Caco-2 (cell line): ENCODE measurements at regions not wholly inside any gene's neighbourhood (a gene's known extent, or its start where the extent isn't known, plus 50 kb on each side); places are given as distances from the start of the nearest gene placed in this dataset.

ENCODE experiments used
- BruUV-seq: library from RNA; stranded (reverse); fragments of 400-500 nt; replicated peaks from 2 replicates; lab custom pipeline; 2021; lab: Mats Ljungman, UMichigan
- CTCF ChIA-PET: fragments of 300-600 bp; sonication (Branson Sonifier 250); formaldehyde crosslinking; loops from one replicate; lab custom pipeline; 2022; ENCODE audit warnings: antibody characterized with exemption; lab: Charles Lee
- POLR2A ChIA-PET: fragments of 300-600 bp; sonication (Branson Sonifier 250); formaldehyde crosslinking; loops from one replicate; lab custom pipeline; 2022; ENCODE audit warnings: antibody characterized with exemption; lab: Charles Lee
- DNase-seq, 2 experiments: peaks; one replicate each; pipeline versions ENCODE4 v3.0.0 to v3.0.0-alpha.2; 2020 to 2022
- H3K27me3 ChIP-seq: replicated peaks from 2 replicates; pipeline ENCODE4 v1.6.0; 2011; ENCODE audit warnings: low read length; ENCODE audit not compliant: control insufficient read depth, insufficient read depth
- H3K36me3 ChIP-seq: 2 replicates; pipeline ENCODE4 v1.5.1; 2011; ENCODE audit warnings: low read length; ENCODE audit not compliant: control insufficient read depth, insufficient read depth
- H3K4me1 ChIP-seq: fragments of 250-450 bp; sonication (Bioruptor Pico); 2 replicates; pipeline ENCODE4 v1.5.1; 2020; ENCODE audit warnings: mild to moderate bottlenecking
- H3K4me3 ChIP-seq: 2 replicates; pipeline ENCODE4 v1.5.1; 2011; ENCODE audit warnings: low read depth, mild to moderate bottlenecking, control low read depth, low read length
- H3K9me3 ChIP-seq: fragments of 250-450 bp; sonication (Bioruptor Pico); 2 replicates; pipeline ENCODE4 v1.5.1; 2020; ENCODE audit warnings: mild to moderate bottlenecking, moderate library complexity
- H3K27ac Mint-ChIP-seq: one replicate; pipeline ENCODE4 v1.8.0; 2022; ENCODE audit warnings: mixed read lengths; ENCODE audit not compliant: unreplicated experiment
- H3K27me3 Mint-ChIP-seq: one replicate; pipeline ENCODE4 v1.8.0; 2022; ENCODE audit warnings: mixed read lengths; ENCODE audit not compliant: insufficient read depth, unreplicated experiment
- H3K36me3 Mint-ChIP-seq: one replicate; pipeline ENCODE4 v1.8.0; 2022; ENCODE audit warnings: mild to moderate bottlenecking, mixed read lengths; ENCODE audit not compliant: insufficient read depth, unreplicated experiment
- H3K4me1 Mint-ChIP-seq: one replicate; pipeline ENCODE4 v1.8.0; 2022; ENCODE audit warnings: low read depth, mixed read lengths; ENCODE audit not compliant: unreplicated experiment
- H3K4me3 Mint-ChIP-seq: one replicate; pipeline ENCODE4 v1.8.0; 2022; ENCODE audit warnings: mild to moderate bottlenecking, moderate library complexity, mixed read lengths; ENCODE audit not compliant: unreplicated experiment
- H3K9me3 Mint-ChIP-seq: one replicate; pipeline ENCODE4 v1.8.0; 2022; ENCODE audit warnings: mixed read lengths; ENCODE audit not compliant: unreplicated experiment
- intact Hi-C: fragments of 100-400 bp; cut with micrococcal nuclease; formaldehyde crosslinking; loops from one replicate; pipeline ENCODE4 v1.10.0; 2022; ENCODE audit not compliant: unreplicated experiment
- TF ChIP-seq, protein P1 (sequence below), 2 experiments: fragments of 200-600 bp in 1 of 2; IDR thresholded peaks; 1 replicate in 1 of 2; 2 replicates in 1 of 2; pipeline versions ENCODE4 v1.5.1 to v1.8.0; 2011 to 2022; ENCODE audit warnings: antibody characterized with exemption in 1 of 2, control low read depth in 1 of 2, inconsistent platforms in 1 of 2, low read depth in 1 of 2, low read length in 1 of 2, mild to moderate bottlenecking in 1 of 2, moderate library complexity in 1 of 2; ENCODE audit not compliant: insufficient read depth in 1 of 2, severe bottlenecking in 1 of 2, unreplicated experiment in 1 of 2

DNA sequence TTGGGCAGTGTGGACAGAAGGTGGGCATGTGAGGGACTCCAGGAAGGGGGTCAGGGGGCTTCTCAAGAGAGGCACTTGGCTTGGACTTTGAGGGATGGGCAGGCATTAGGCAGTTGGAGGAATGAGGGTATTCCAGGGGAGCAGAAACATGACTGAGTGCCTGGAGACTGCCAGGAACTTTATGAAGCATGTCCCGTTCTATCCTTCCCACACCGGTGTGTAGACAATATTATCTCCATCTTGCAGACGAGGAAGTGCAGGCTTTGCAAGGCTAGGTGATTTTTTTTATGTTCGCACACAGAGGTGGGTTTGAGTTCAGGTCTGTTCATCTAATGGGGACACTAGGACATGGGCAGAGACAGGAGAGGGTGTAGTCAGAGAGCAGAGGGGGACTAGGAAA is 162.7 kb downstream of the RPS24 start:
- H3K4me3 ChIP-seq = no peak overlapping the region
- Mint-ChIP-seq H3K27me3 (no peaks in the 10 kb centered on the region), H3K27ac (no peak overlapping the region), H3K9me3 (no peaks in the 10 kb centered on the region), H3K4me3 (no peak overlapping the region), H3K4me1 (no peaks in the 10 kb centered on the region), H3K36me3 (no peaks in the 10 kb centered on the region)
- intact Hi-C loops = no loop called here
- H3K36me3 ChIP-seq = no peaks in the 10 kb centered on the region
- TF ChIP-seq, protein P1, sequence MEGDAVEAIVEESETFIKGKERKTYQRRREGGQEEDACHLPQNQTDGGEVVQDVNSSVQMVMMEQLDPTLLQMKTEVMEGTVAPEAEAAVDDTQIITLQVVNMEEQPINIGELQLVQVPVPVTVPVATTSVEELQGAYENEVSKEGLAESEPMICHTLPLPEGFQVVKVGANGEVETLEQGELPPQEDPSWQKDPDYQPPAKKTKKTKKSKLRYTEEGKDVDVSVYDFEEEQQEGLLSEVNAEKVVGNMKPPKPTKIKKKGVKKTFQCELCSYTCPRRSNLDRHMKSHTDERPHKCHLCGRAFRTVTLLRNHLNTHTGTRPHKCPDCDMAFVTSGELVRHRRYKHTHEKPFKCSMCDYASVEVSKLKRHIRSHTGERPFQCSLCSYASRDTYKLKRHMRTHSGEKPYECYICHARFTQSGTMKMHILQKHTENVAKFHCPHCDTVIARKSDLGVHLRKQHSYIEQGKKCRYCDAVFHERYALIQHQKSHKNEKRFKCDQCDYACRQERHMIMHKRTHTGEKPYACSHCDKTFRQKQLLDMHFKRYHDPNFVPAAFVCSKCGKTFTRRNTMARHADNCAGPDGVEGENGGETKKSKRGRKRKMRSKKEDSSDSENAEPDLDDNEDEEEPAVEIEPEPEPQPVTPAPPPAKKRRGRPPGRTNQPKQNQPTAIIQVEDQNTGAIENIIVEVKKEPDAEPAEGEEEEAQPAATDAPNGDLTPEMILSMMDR (IDR thresholded peaks at IDR 0.05; ENCODE audit: insufficient read depth in 1 of 2, low read depth in 1 of 2, low read length in 1 of 2, severe bottlenecking in 1 of 2, unreplicated experiment in 1 of 2) = no peak
- peaks cover 4% of the 10 kb centered on the region; the same call in 1 of the 2 replicates for H3K9me3 ChIP-seq
- ChIA-PET CTCF (no interaction called here), POLR2A (no interaction called here)
- H3K4me1 ChIP-seq = no peaks in the 10 kb centered on the region
- no TSS peak for BruUV-seq
- DNase-seq = no peak
- no peaks in the 10 kb centered on the region for H3K27me3 ChIP-seq

DNA sequence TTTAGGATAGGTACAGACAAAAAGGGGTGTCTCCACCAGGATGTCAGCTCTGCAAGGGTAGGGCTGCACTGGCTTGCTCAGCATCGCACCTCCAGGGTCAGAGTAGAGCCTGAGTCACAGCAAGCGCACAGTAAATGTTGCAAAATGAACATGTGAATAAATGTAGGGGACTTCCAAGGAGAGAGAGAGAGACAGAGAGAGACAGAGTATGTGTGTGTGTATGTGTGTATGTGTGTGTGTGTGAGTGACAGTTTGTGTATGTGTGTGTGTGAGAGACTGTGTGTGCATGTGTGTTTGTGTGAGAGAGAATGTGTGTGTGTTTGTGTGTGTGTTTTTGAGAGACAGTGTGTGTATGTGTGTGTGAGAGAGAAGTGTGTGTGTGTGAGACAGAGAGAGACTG is 163.3 kb downstream of the RPS24 start:
- BruUV-seq = no TSS peak
- H3K27me3 Mint-ChIP-seq = no peaks in the 10 kb centered on the region
- H3K27ac Mint-ChIP-seq = no peak overlapping the region
- POLR2A ChIA-PET = no interaction called here
- H3K36me3 Mint-ChIP-seq = no peaks in the 10 kb centered on the region
- TF ChIP-seq, protein P1 (IDR thresholded peaks at IDR 0.05; ENCODE audit: insufficient read depth in 1 of 2, low read depth in 1 of 2, low read length in 1 of 2, severe bottlenecking in 1 of 2, unreplicated experiment in 1 of 2) = no peak
- H3K9me3 Mint-ChIP-seq = no peaks in the 10 kb centered on the region
- no peak for DNase-seq
- H3K36me3 ChIP-seq = no peaks in the 10 kb centered on the region
- CTCF ChIA-PET = no interaction called here
- H3K4me3 ChIP-seq = no peak overlapping the region
- no peaks in the 10 kb centered on the region for H3K27me3 ChIP-seq
- peaks cover 4% of the 10 kb centered on the region; the same call in 1 of the 2 replicates for H3K9me3 ChIP-seq
- no peak overlapping the region for H3K4me3 Mint-ChIP-seq
- no peaks in the 10 kb centered on the region for H3K4me1 Mint-ChIP-seq
- no peaks in the 10 kb centered on the region for H3K4me1 ChIP-seq
- intact Hi-C loops = no loop called here

GRCh38 chr10:78197628-78198272 is 164.1 kb downstream of the RPS24 start:
- CTCF ChIA-PET = no interaction called here
- Mint-ChIP-seq H3K4me1 (no peaks in the 10 kb centered on the region), H3K27me3 (no peaks in the 10 kb centered on the region), H3K9me3 (no peaks in the 10 kb centered on the region), H3K27ac (no peak overlapping the region), H3K4me3 (no peak overlapping the region), H3K36me3 (no peaks in the 10 kb centered on the region)
- no peak overlapping the region for H3K4me3 ChIP-seq
- intact Hi-C loops = no loop called here
- H3K9me3 ChIP-seq = peaks cover 4% of the 10 kb centered on the region; the same call in 1 of the 2 replicates
- H3K36me3 ChIP-seq = no peaks in the 10 kb centered on the region
- no peaks in the 10 kb centered on the region for H3K4me1 ChIP-seq
- no peak for DNase-seq
- BruUV-seq = no TSS peak
- no peaks in the 10 kb centered on the region for H3K27me3 ChIP-seq
- TF ChIP-seq, protein P1 (IDR thresholded peaks at IDR 0.05; ENCODE audit: insufficient read depth in 1 of 2, low read depth in 1 of 2, low read length in 1 of 2, severe bottlenecking in 1 of 2, unreplicated experiment in 1 of 2) = no peak
- POLR2A ChIA-PET = no interaction called here
